Neural cell (in vitro differentiated cells): ENCODE measurements at regions not wholly inside any gene's neighbourhood (a gene's known extent, or its start where the extent isn't known, plus 50 kb on each side); places are given as distances from the start of the nearest gene placed in this dataset.
"Not testable (repeated sequence)": the region's sequence is repeated elsewhere in the genome, so short reads cannot be mapped to it uniquely, and the experiment has no call there.

Experiments used
- H2AFZ ChIP-seq: fragments of 200-600, 300-800 bp; sonication (generic), shearing (Covaris generic); 2 replicates; pipeline ENCODE4 v1.6.0; 2014; ENCODE audit warnings: low read depth, mild to moderate bottlenecking, antibody characterized with exemption, low read length, moderate library complexity
- H3F3A ChIP-seq: fragments of 200-600 bp; shearing (Covaris generic); 2 replicates; pipeline ENCODE4 v1.6.1; 2016; ENCODE audit warnings: mild to moderate bottlenecking, moderate library complexity, mixed read lengths, antibody characterized with exemption, low read length; ENCODE audit not compliant: insufficient read depth, poor library complexity, severe bottlenecking
- H3K27ac ChIP-seq: fragments of 200-600, 300-800 bp; sonication (generic), shearing (Covaris generic); 2 replicates; pipeline ENCODE4 v1.5.1; 2014; ENCODE audit warnings: mild to moderate bottlenecking, low read length, moderate library complexity
- H3K27me3 ChIP-seq: fragments of 300-800, 200-600 bp; sonication (generic), shearing (Covaris generic); 2 replicates; pipeline ENCODE4 v1.6.0; 2014; ENCODE audit warnings: mild to moderate bottlenecking, low read depth, low read length, moderate library complexity; ENCODE audit not compliant: insufficient read depth
- H3K36me3 ChIP-seq: fragments of 300-800, 200-600 bp; sonication (generic), shearing (Covaris generic); 2 replicates; pipeline ENCODE4 v1.5.1; 2014; ENCODE audit warnings: mild to moderate bottlenecking, antibody characterized with exemption, low read length, moderate library complexity; ENCODE audit not compliant: insufficient read depth
- H3K4me2 ChIP-seq: fragments of 300-800, 200-600 bp; sonication (generic), shearing (Covaris generic); 2 replicates; pipeline ENCODE4 v1.6.0; 2014; ENCODE audit warnings: mild to moderate bottlenecking, low read length
- H3K4me3 ChIP-seq: fragments of 300-800, 200-600 bp; sonication (generic), shearing (Covaris generic); 2 replicates; pipeline ENCODE4 v1.5.1; 2014; ENCODE audit warnings: mild to moderate bottlenecking, low read length, moderate library complexity
- H3K79me2 ChIP-seq: fragments of 200-600 bp; shearing (Covaris generic); replicated peaks from 2 replicates; pipeline ENCODE4 v1.6.0; 2014; ENCODE audit warnings: mild to moderate bottlenecking, low read length, moderate library complexity; ENCODE audit not compliant: insufficient read depth
- H3K9ac ChIP-seq: fragments of 300-800, 200-600 bp; sonication (generic), shearing (Covaris generic); 2 replicates; pipeline ENCODE4 v1.6.1; 2016; ENCODE audit warnings: mild to moderate bottlenecking, low read length, mixed read lengths
- H3K9me2 ChIP-seq: fragments of 200-600 bp; shearing (Covaris generic); 2 replicates; pipeline ENCODE4 v1.6.1; 2016; ENCODE audit warnings: mild to moderate bottlenecking, low read length, mixed read lengths; ENCODE audit not compliant: insufficient read depth
- H3K9me3 ChIP-seq: fragments of 200-600, 300-800 bp; sonication (generic), shearing (Covaris generic); 2 replicates; pipeline ENCODE4 v1.6.1; 2016; ENCODE audit warnings: mild to moderate bottlenecking, mixed run types, low read length, moderate library complexity, mixed read lengths
- H4K20me1 ChIP-seq: fragments of 200-600 bp; shearing (Covaris generic); 2 replicates; pipeline ENCODE4 v1.6.1; 2016; ENCODE audit warnings: mild to moderate bottlenecking, mixed run types; ENCODE audit not compliant: insufficient read depth
- EP300 ChIP-seq: fragments of 450-650 bp; conservative IDR thresholded peaks from 2 replicates; pipeline ENCODE4 v1.6.1; 2014; ENCODE audit warnings: antibody characterized with exemption, mild to moderate bottlenecking, moderate library complexity; ENCODE audit not compliant: poor library complexity, severe bottlenecking
- MXI1 ChIP-seq: fragments of 450-650 bp; conservative IDR thresholded peaks from 2 replicates; pipeline ENCODE4 v1.6.1; 2014; ENCODE audit warnings: antibody characterized with exemption, mild to moderate bottlenecking; ENCODE audit not compliant: poor library complexity, severe bottlenecking
- POLR2AphosphoS5 ChIP-seq: IDR thresholded peaks from 2 replicates; pipeline ENCODE4 v1.6.1; 2012
- RAD21 ChIP-seq: fragments of 450-650 bp; conservative IDR thresholded peaks from 2 replicates; pipeline ENCODE4 v1.6.1; 2014; ENCODE audit warnings: antibody characterized with exemption, mild to moderate bottlenecking, moderate library complexity
- TAF1 ChIP-seq: IDR thresholded peaks from 2 replicates; pipeline ENCODE4 v1.6.1; 2012; ENCODE audit warnings: low read depth
- TF ChIP-seq, protein P1 (sequence below): fragments of 450-650 bp; IDR thresholded peaks from 2 replicates; pipeline ENCODE4 v1.5.1; 2014; ENCODE audit warnings: antibody characterized with exemption, mild to moderate bottlenecking, moderate library complexity; ENCODE audit not compliant: poor library complexity, severe bottlenecking
- TF ChIP-seq, protein P2 (sequence below): IDR thresholded peaks from 2 replicates; pipeline ENCODE4 v1.6.1; 2012; ENCODE audit warnings: borderline replicate concordance

DNA sequence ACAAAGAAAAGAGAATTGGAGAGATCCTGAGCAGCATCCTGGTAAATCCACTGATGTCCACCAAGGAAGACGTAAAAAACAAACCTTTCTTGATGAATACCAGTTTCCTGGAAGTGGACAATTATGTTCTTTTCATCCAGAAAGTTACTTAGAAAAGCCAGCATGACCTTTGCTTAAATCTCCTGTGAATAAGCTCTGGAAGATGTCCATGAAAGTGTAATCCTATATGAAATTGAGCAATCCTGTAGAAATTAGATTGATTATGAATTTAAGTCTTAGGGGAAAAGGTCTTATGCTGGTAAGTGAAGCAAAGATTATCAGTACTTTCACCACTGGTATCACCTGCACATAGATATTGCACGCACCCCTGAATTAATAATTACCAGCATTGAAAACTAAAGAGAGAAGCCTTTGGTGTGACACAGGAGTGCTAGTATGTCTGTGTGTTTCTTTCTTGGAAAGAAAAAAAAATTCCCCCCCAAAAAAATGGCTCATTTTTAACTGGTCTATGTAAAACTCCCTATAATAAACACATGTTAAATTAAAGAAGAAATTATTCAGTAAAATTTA, 164.5 kb upstream of the LHX8 start:
- no peak for TF ChIP-seq MXI1
- Histone ChIP-seq H2AFZ (no peak overlapping the region), H3F3A (no peaks in the 10 kb centered on the region), H3K4me3 (no peak overlapping the region), H3K27ac (no peak overlapping the region), H3K9me2 (no peaks in the 10 kb centered on the region), H3K79me2 (no peaks in the 10 kb centered on the region), H3K9me3 (no peaks in the 10 kb centered on the region), H4K20me1 (no peaks in the 10 kb centered on the region), H3K9ac (no peak overlapping the region), H3K4me2 (no peak overlapping the region), H3K36me3 (no peaks in the 10 kb centered on the region), H3K27me3 (no peaks in the 10 kb centered on the region)

DNA sequence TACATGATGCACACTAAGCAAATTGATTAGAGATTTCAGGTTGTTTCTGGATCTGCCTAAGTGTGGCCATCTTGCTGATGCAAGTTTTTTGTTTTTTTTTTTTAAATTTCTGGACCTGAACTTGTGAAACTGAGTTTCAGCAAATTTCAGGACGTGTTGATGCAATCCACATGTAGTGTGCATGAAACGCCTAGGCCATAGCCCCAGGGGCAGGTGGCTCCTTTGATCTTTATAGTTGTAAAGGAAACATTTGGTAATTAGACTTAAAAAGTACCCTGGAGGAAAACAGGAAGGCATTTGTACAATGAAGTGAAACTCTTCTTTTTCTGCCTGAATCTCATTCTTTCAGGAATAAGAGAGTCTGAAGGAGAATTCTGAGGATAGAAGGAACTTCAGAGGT, 162.2 kb upstream of the LHX8 start:
- H3K4me3 ChIP-seq: no peak overlapping the region
- H3K9ac ChIP-seq: no peak overlapping the region
- H3K36me3 ChIP-seq: no peaks in the 10 kb centered on the region
- H3K9me3 ChIP-seq: no peaks in the 10 kb centered on the region
- H3K4me2 ChIP-seq: no peak overlapping the region
- no peaks in the 10 kb centered on the region for H3K79me2 ChIP-seq
- no peaks in the 10 kb centered on the region for H3F3A ChIP-seq
- no peak overlapping the region for H3K27ac ChIP-seq
- no peaks in the 10 kb centered on the region for H4K20me1 ChIP-seq
- H3K27me3 ChIP-seq: no peaks in the 10 kb centered on the region
- no peak overlapping the region for H2AFZ ChIP-seq
- TF ChIP-seq EP300 (no peak), POLR2AphosphoS5 (no peak), RAD21 (no peak), TAF1 (no peak), MXI1 (no peak)
- TF ChIP-seq, protein P1, sequence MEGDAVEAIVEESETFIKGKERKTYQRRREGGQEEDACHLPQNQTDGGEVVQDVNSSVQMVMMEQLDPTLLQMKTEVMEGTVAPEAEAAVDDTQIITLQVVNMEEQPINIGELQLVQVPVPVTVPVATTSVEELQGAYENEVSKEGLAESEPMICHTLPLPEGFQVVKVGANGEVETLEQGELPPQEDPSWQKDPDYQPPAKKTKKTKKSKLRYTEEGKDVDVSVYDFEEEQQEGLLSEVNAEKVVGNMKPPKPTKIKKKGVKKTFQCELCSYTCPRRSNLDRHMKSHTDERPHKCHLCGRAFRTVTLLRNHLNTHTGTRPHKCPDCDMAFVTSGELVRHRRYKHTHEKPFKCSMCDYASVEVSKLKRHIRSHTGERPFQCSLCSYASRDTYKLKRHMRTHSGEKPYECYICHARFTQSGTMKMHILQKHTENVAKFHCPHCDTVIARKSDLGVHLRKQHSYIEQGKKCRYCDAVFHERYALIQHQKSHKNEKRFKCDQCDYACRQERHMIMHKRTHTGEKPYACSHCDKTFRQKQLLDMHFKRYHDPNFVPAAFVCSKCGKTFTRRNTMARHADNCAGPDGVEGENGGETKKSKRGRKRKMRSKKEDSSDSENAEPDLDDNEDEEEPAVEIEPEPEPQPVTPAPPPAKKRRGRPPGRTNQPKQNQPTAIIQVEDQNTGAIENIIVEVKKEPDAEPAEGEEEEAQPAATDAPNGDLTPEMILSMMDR: no peak
- H3K9me2 ChIP-seq: no peaks in the 10 kb centered on the region

DNA sequence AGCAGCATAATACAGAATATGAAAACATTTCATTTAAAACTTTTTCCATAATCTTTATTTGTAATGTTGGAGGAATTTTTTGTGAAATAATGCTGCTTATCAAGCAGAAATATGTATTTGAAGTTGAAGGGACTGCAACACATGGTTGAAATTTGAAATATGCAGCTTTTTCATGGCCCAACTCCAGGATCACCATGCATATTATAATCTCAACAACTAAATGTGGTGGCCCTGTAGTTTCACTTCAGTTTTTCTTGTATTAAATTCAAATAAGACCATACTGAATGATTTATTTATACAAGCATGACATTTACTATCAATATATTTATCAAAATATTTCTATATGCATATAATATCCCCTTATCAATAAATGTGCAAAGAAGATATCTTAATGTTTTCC, 157.7 kb upstream of the LHX8 start:
- no peaks in the 10 kb centered on the region for H4K20me1 ChIP-seq
- H3K27ac ChIP-seq: no peak overlapping the region
- H3F3A ChIP-seq: no peaks in the 10 kb centered on the region
- TF ChIP-seq, protein P2, sequence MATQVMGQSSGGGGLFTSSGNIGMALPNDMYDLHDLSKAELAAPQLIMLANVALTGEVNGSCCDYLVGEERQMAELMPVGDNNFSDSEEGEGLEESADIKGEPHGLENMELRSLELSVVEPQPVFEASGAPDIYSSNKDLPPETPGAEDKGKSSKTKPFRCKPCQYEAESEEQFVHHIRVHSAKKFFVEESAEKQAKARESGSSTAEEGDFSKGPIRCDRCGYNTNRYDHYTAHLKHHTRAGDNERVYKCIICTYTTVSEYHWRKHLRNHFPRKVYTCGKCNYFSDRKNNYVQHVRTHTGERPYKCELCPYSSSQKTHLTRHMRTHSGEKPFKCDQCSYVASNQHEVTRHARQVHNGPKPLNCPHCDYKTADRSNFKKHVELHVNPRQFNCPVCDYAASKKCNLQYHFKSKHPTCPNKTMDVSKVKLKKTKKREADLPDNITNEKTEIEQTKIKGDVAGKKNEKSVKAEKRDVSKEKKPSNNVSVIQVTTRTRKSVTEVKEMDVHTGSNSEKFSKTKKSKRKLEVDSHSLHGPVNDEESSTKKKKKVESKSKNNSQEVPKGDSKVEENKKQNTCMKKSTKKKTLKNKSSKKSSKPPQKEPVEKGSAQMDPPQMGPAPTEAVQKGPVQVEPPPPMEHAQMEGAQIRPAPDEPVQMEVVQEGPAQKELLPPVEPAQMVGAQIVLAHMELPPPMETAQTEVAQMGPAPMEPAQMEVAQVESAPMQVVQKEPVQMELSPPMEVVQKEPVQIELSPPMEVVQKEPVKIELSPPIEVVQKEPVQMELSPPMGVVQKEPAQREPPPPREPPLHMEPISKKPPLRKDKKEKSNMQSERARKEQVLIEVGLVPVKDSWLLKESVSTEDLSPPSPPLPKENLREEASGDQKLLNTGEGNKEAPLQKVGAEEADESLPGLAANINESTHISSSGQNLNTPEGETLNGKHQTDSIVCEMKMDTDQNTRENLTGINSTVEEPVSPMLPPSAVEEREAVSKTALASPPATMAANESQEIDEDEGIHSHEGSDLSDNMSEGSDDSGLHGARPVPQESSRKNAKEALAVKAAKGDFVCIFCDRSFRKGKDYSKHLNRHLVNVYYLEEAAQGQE: no peak
- no peak for TF ChIP-seq RAD21
- H3K27me3 ChIP-seq: no peaks in the 10 kb centered on the region
- no peak overlapping the region for H3K4me2 ChIP-seq
- no peaks in the 10 kb centered on the region for H3K9me3 ChIP-seq
- no peak overlapping the region for H2AFZ ChIP-seq
- no peaks in the 10 kb centered on the region for H3K9me2 ChIP-seq
- H3K79me2 ChIP-seq: no peaks in the 10 kb centered on the region
- no peak overlapping the region for H3K9ac ChIP-seq
- no peak overlapping the region for H3K4me3 ChIP-seq
- H3K36me3 ChIP-seq: no peaks in the 10 kb centered on the region

DNA sequence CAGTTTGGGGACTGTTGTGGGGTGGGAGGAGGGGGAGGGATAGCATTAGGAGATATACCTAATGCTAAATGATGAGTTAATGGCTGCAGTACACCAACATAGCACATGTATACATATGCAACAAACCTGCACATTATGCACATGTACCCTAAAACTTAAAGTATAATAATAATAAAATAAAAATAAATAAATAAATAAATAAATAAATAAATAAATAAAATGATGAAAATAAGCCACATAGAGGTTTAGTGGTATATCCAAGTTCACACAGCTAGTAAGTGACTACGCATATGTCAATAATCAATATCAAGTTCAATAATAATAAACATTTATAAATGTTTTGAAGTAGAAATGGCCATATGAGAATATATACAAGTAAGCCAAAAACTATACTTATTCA, 141.7 kb upstream of the LHX8 start:
- not testable (repeated sequence) for H3K36me3 ChIP-seq, H3K9me3 ChIP-seq, H3K79me2 ChIP-seq, H3K4me3 ChIP-seq, H4K20me1 ChIP-seq, H3F3A ChIP-seq, H3K27ac ChIP-seq, H3K4me2 ChIP-seq, H3K9me2 ChIP-seq, H2AFZ ChIP-seq, H3K27me3 ChIP-seq, H3K9ac ChIP-seq
